ENCODE measurements at regions not wholly inside any gene's neighbourhood (a gene's known extent, or its start where the extent isn't known, plus 50 kb on each side); places are given as distances from the start of the nearest gene placed in this dataset.
"Not testable (repeated sequence)": the region's sequence is repeated elsewhere in the genome, so short reads cannot be mapped to it uniquely, and the experiment has no call there.

DNA sequence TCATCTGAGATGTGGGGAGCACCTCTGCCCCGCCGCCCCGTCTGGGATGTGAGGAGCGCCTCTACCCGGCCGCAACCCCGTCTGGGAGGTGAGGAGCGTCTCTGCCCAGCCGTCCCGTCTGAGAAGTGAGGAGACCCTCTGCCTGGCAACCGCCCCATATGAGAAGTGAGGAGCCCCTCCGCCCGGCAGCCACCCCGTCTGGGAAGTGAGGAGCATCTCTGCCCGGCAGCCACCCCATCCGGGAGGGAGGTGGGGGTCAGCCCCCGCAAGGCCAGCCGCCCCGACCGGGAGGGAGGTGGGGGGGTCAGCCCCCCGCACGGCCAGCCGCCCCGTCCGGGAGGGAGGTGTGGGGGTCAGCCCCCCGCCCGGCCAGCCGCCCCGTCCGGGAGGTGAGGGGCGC, 89.9 kb downstream of the PHLDA1 start:
- not testable (repeated sequence) for TF ChIP-seq ZFP30 (CRISPR knock-in tag; IDR thresholded peaks at IDR 0.05); GLIS3 (CRISPR knock-in tag; IDR thresholded peaks at IDR 0.05); SNAI2 (CRISPR knock-in tag; IDR thresholded peaks at IDR 0.05); ARNTL (CRISPR knock-in tag; IDR thresholded peaks at IDR 0.05; ENCODE audit: borderline replicate concordance, low read depth); OSR1 (CRISPR knock-in tag; IDR thresholded peaks at IDR 0.05); TOX (CRISPR knock-in tag; IDR thresholded peaks at IDR 0.05; ENCODE audit: borderline replicate concordance); ZC3H10 (CRISPR knock-in tag; IDR thresholded peaks at IDR 0.05); TCF4 (CRISPR knock-in tag; IDR thresholded peaks at IDR 0.05; ENCODE audit: borderline replicate concordance)
- TF ChIP-seq, protein P1, sequence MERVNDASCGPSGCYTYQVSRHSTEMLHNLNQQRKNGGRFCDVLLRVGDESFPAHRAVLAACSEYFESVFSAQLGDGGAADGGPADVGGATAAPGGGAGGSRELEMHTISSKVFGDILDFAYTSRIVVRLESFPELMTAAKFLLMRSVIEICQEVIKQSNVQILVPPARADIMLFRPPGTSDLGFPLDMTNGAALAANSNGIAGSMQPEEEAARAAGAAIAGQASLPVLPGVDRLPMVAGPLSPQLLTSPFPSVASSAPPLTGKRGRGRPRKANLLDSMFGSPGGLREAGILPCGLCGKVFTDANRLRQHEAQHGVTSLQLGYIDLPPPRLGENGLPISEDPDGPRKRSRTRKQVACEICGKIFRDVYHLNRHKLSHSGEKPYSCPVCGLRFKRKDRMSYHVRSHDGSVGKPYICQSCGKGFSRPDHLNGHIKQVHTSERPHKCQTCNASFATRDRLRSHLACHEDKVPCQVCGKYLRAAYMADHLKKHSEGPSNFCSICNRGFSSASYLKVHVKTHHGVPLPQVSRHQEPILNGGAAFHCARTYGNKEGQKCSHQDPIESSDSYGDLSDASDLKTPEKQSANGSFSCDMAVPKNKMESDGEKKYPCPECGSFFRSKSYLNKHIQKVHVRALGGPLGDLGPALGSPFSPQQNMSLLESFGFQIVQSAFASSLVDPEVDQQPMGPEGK (CRISPR knock-in tag; IDR thresholded peaks at IDR 0.05; ENCODE audit: borderline replicate concordance), result not testable (repeated sequence)
- TF ChIP-seq, protein P2, sequence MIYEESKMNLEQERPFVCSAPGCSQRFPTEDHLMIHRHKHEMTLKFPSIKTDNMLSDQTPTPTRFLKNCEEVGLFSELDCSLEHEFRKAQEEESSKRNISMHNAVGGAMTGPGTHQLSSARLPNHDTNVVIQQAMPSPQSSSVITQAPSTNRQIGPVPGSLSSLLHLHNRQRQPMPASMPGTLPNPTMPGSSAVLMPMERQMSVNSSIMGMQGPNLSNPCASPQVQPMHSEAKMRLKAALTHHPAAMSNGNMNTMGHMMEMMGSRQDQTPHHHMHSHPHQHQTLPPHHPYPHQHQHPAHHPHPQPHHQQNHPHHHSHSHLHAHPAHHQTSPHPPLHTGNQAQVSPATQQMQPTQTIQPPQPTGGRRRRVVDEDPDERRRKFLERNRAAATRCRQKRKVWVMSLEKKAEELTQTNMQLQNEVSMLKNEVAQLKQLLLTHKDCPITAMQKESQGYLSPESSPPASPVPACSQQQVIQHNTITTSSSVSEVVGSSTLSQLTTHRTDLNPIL (CRISPR knock-in tag; IDR thresholded peaks at IDR 0.05; ENCODE audit: low read depth), result not testable (repeated sequence)

Measured in SK-N-SH treated with all-trans-retinoic acid at 6 μM for 48 hours (cell line).